PC-3 (cell line): ENCODE measurements at regions not wholly inside any gene's neighbourhood (a gene's known extent, or its start where the extent isn't known, plus 50 kb on each side); places are given as distances from the start of the nearest gene placed in this dataset.

ENCODE experiments used
- CTCF ChIP-seq: fragments of 300-600 bp; sonication (generic); conservative IDR thresholded peaks from 2 replicates; pipeline ENCODE4 v1.5.1; 2017; ENCODE audit warnings: antibody characterized with exemption, low read depth, mild to moderate bottlenecking, low read length
- EZH2 ChIP-seq: fragments of 300-600 bp; sonication (generic); IDR thresholded peaks from one replicate; pipeline ENCODE4 v1.6.1; 2017; ENCODE audit warnings: antibody characterized with exemption, mild to moderate bottlenecking, low read length; ENCODE audit not compliant: unreplicated experiment
- EZH2phosphoT487 ChIP-seq: fragments of 300-600 bp; sonication (generic); IDR thresholded peaks from 2 replicates; pipeline ENCODE4 v1.6.1; 2018; ENCODE audit warnings: mild to moderate bottlenecking, antibody characterized with exemption, low read length, borderline replicate concordance

DNA sequence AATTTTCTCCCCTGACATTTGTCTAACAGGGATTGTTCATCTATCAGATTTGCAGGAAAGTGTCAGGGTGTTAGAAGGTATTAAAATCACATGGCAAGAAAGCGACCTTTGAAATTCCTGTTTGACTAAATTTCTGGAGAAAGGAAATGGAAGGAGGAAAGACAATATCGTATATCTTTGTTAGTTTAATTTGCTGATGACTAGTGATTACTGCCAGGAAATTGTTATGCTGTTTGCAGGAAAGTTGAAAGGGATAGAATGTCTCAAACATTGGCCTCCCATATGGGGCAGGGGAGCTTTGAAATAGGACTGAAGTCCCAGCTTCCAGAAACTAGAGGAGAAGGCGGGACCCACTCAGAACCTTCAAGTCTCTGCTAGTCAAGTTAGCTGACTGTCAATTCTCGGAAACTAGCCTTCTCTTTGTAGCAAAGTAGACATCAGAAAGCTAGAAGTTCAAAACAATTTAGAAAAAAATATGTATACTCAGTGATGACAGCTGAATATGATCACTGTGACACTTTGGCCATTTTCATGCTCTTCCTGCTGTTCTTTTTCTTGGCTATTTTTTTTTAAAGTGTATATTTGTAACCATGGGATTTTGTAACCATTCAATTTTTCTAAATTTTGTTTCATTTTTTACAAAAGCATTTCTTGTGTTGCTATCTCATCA lies 53.4 kb upstream of the RALGAPA2 start:
- TF ChIP-seq EZH2 (no peak), CTCF (no peak), EZH2phosphoT487 (no peak)
